Fibroblast of pulmonary artery (primary cell): ENCODE measurements at regions not wholly inside any gene's neighbourhood (a gene's known extent, or its start where the extent isn't known, plus 50 kb on each side); places are given as distances from the start of the nearest gene placed in this dataset.

Source experiments
- DNase-seq: peaks from one replicate; pipeline ENCODE4 v3.0.0-alpha.2; 2010; ENCODE audit warnings: low read depth
- H3K4me3 ChIP-seq: replicated peaks from 2 replicates; pipeline ENCODE4 v1.5.1; 2011; ENCODE audit warnings: low read depth, mild to moderate bottlenecking, control low read depth, low read length, moderate library complexity
- TF ChIP-seq, protein P1 (sequence below): IDR thresholded peaks from 2 replicates; pipeline ENCODE4 v1.5.1; 2011; ENCODE audit warnings: mild to moderate bottlenecking, control low read depth, low read length, inconsistent platforms; ENCODE audit errors: missing control alignments

- H3K4me3 ChIP-seq: no peak overlapping the region
- TF ChIP-seq, protein P1, sequence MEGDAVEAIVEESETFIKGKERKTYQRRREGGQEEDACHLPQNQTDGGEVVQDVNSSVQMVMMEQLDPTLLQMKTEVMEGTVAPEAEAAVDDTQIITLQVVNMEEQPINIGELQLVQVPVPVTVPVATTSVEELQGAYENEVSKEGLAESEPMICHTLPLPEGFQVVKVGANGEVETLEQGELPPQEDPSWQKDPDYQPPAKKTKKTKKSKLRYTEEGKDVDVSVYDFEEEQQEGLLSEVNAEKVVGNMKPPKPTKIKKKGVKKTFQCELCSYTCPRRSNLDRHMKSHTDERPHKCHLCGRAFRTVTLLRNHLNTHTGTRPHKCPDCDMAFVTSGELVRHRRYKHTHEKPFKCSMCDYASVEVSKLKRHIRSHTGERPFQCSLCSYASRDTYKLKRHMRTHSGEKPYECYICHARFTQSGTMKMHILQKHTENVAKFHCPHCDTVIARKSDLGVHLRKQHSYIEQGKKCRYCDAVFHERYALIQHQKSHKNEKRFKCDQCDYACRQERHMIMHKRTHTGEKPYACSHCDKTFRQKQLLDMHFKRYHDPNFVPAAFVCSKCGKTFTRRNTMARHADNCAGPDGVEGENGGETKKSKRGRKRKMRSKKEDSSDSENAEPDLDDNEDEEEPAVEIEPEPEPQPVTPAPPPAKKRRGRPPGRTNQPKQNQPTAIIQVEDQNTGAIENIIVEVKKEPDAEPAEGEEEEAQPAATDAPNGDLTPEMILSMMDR: no peak
Observed at GRCh38 chr2:2493496-2493895, 162.4 kb upstream of the MYT1L start.

GRCh38 chr2:2492800-2493199 lies 161.7 kb upstream of the MYT1L start:
- DNase-seq: no peak
- H3K4me3 ChIP-seq: no peak overlapping the region
- TF ChIP-seq, protein P1: no peak

More at GRCh38 chr2:2493496-2493895, 162.4 kb upstream of the MYT1L start:
- no peak for DNase-seq

DNA sequence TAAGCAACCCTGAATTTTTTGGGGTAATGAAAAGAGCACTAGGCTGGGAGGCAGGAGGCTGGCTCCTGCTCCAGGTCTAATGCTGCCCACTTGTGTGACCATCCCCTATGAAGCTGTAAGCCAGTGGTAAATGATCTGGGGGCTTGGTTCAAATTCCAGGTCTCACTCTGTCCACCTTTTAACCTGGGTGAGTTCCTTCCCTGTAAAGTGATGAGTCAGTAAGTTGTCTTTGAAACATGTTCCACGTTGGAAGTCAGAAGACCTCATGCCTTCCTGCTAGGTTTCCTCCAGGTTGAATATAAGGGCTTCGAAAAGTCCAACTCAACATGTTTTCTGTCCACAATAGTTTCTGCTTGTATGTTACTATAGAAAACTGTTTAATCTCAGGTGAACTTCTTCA lies 160.9 kb upstream of the MYT1L start:
- TF ChIP-seq, protein P1: no peak
- no peak for DNase-seq
- no peak overlapping the region for H3K4me3 ChIP-seq

DNA sequence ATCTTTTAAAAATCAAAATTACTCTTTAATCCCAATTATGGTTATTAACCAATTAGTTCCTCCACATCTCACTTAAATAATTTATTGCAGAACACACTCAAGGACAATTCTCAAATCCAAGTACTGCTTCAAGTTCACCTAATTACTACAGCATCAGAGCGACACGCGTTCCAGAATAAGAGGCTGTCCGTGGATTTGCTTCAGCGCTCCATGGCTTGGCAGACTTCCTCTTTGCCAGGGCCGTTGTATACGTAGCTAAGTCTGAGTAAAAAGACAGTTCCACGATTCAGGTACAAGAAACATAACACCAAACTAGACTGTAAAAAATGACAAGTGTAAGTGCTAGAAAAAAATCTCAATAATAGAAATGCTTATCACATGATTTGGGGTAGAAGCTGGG lies 153.2 kb upstream of the MYT1L start:
- DNase-seq: no peak

GRCh38 chr2:2482851-2483250 lies 151.8 kb upstream of the MYT1L start:
- no peak overlapping the region for H3K4me3 ChIP-seq
- TF ChIP-seq, protein P1: no peak
- DNase-seq: no peak

More for the DNA sequence above, 153.2 kb upstream of the MYT1L start:
- no peak overlapping the region for H3K4me3 ChIP-seq
- TF ChIP-seq, protein P1: no peak

DNA sequence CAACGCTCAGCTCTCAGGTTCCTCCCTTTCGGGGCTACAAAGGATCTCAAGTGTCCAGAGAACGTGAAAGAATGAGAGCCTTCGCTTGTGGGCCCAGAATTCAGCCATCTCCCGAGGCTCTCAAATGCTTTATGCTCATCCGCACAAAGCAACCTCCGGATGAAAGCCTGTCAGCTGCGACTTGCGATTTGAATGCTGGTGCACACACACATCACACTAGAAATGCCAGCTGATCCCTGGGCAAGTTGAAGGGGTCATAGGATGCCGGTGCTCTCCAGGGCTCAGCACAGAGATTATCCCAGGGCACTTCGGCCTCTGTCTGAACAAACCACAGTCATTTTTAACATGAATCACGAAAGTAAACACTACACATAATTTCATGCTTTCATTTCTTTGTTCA lies 141.8 kb upstream of the MYT1L start:
- TF ChIP-seq, protein P1: no peak
- DNase-seq: no peak
- no peak overlapping the region for H3K4me3 ChIP-seq

- TF ChIP-seq, protein P1: no peak
- DNase-seq: no peak
- no peak overlapping the region for H3K4me3 ChIP-seq
Observed at GRCh38 chr2:2472044-2472443, 141.0 kb upstream of the MYT1L start.
